Breast epithelium (tissue), 3 donors: ENCODE measurements at regions not wholly inside any gene's neighbourhood (a gene's known extent, or its start where the extent isn't known, plus 50 kb on each side); places are given as distances from the start of the nearest gene placed in this dataset.

ENCODE experiments used
- POLR2A ChIP-seq: fragments of 450-650 bp; IDR thresholded peaks from one replicate; pipeline ENCODE4 v1.6.1; 2016; ENCODE audit warnings: antibody characterized with exemption, mild to moderate bottlenecking, moderate library complexity
- POLR2AphosphoS5 ChIP-seq, 3 donors: sonication (generic); formaldehyde crosslinking; IDR thresholded peaks; one replicate each; pipeline ENCODE4 v1.6.1; 2017; ENCODE audit warnings: antibody characterized with exemption in 3 of 3
- TF ChIP-seq, protein P1 (sequence below), 3 donors: fragments of 450-650 bp; IDR thresholded peaks; one replicate each; pipeline ENCODE4 v1.5.1; 2016 to 2017; ENCODE audit warnings: antibody characterized with exemption in 3 of 3, mild to moderate bottlenecking in 3 of 3, moderate library complexity in 3 of 3

GRCh38 chr12:97159377-97159776, 252.3 kb downstream of the NEDD1 start:
- TF ChIP-seq, protein P1, sequence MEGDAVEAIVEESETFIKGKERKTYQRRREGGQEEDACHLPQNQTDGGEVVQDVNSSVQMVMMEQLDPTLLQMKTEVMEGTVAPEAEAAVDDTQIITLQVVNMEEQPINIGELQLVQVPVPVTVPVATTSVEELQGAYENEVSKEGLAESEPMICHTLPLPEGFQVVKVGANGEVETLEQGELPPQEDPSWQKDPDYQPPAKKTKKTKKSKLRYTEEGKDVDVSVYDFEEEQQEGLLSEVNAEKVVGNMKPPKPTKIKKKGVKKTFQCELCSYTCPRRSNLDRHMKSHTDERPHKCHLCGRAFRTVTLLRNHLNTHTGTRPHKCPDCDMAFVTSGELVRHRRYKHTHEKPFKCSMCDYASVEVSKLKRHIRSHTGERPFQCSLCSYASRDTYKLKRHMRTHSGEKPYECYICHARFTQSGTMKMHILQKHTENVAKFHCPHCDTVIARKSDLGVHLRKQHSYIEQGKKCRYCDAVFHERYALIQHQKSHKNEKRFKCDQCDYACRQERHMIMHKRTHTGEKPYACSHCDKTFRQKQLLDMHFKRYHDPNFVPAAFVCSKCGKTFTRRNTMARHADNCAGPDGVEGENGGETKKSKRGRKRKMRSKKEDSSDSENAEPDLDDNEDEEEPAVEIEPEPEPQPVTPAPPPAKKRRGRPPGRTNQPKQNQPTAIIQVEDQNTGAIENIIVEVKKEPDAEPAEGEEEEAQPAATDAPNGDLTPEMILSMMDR (IDR thresholded peaks at IDR 0.05) = no peak
- TF ChIP-seq POLR2AphosphoS5 (IDR thresholded peaks at IDR 0.05) (no peak), POLR2A (no peak)
